Neural progenitor cell (in vitro differentiated cells): ENCODE measurements at regions not wholly inside any gene's neighbourhood (a gene's known extent, or its start where the extent isn't known, plus 50 kb on each side); places are given as distances from the start of the nearest gene placed in this dataset.
"Not testable (repeated sequence)": the region's sequence is repeated elsewhere in the genome, so short reads cannot be mapped to it uniquely, and the experiment has no call there.

Source experiments
- DNase-seq: peaks from one replicate; pipeline ENCODE4 v3.0.0-alpha.2; 2016; ENCODE audit warnings: low spot score
- H2AFZ ChIP-seq: fragments of 200-600 bp; sonication (generic); replicated peaks from 2 replicates; pipeline ENCODE4 v1.6.1; 2016; ENCODE audit warnings: antibody characterized with exemption
- H3F3A ChIP-seq: fragments of 200-600 bp; sonication (generic); 2 replicates; pipeline ENCODE4 v1.6.1; 2016; ENCODE audit warnings: antibody characterized with exemption, low read depth
- H3K27ac ChIP-seq: fragments of 200-600 bp; sonication (generic); 2 replicates; pipeline ENCODE4 v1.5.1; 2016; ENCODE audit warnings: mild to moderate bottlenecking
- H3K27me3 ChIP-seq: fragments of 200-600 bp; sonication (generic); 2 replicates; pipeline ENCODE4 v1.6.1; 2016; ENCODE audit warnings: mild to moderate bottlenecking, moderate library complexity
- H3K36me3 ChIP-seq: fragments of 200-600 bp; sonication (generic); 2 replicates; pipeline ENCODE4 v1.5.1; 2016
- H3K4me1 ChIP-seq: fragments of 200-600 bp; sonication (generic); 2 replicates; pipeline ENCODE4 v1.6.1; 2016; ENCODE audit warnings: mixed run types
- H3K4me2 ChIP-seq: fragments of 200-600 bp; sonication (generic); 2 replicates; pipeline ENCODE4 v1.6.1; 2016
- H3K4me3 ChIP-seq: fragments of 200-600 bp; sonication (generic); 2 replicates; pipeline ENCODE4 v1.5.1; 2016
- H3K79me2 ChIP-seq: fragments of 200-600 bp; sonication (generic); 2 replicates; pipeline ENCODE4 v1.6.1; 2016; ENCODE audit warnings: low read depth
- H3K9ac ChIP-seq: fragments of 200-600 bp; sonication (generic); 2 replicates; pipeline ENCODE4 v1.6.1; 2016
- H3K9me3 ChIP-seq: fragments of 200-600 bp; sonication (generic); 2 replicates; pipeline ENCODE4 v1.5.1; 2016; ENCODE audit warnings: low read depth
- H4K20me1 ChIP-seq: fragments of 200-600 bp; sonication (generic); 2 replicates; pipeline ENCODE4 v1.6.1; 2016; ENCODE audit warnings: low read depth
- H3K27ac Mint-ChIP-seq: 3 replicates; pipeline ENCODE4 v1.8.0; 2021; ENCODE audit warnings: mixed read lengths
- H3K27me3 Mint-ChIP-seq: 2 replicates; pipeline ENCODE4 v1.8.0; 2022; ENCODE audit warnings: low read depth, mild to moderate bottlenecking, inconsistent platforms, moderate library complexity, mixed read lengths; ENCODE audit not compliant: insufficient read depth
- H3K36me3 Mint-ChIP-seq: 3 replicates; pipeline ENCODE4 v1.8.0; 2021; ENCODE audit warnings: mixed read lengths
- H3K4me1 Mint-ChIP-seq: 3 replicates; pipeline ENCODE4 v1.8.0; 2021; ENCODE audit warnings: mixed read lengths
- H3K4me3 Mint-ChIP-seq: 3 replicates; pipeline ENCODE4 v1.8.0; 2021; ENCODE audit warnings: mild to moderate bottlenecking, moderate library complexity, mixed read lengths
- H3K9me3 Mint-ChIP-seq: 3 replicates; pipeline ENCODE4 v1.8.0; 2020; ENCODE audit warnings: mixed read lengths
- EZH2 ChIP-seq: fragments of 200-600 bp; sonication (generic); IDR thresholded peaks from 2 replicates; pipeline ENCODE4 v1.6.1; 2017; ENCODE audit warnings: antibody characterized with exemption, mild to moderate bottlenecking, moderate library complexity
- EZH2phosphoT487 ChIP-seq: fragments of 200-600 bp; sonication (generic); IDR thresholded peaks from 2 replicates; pipeline ENCODE4 v1.6.1; 2017; ENCODE audit warnings: antibody characterized with exemption
- TF ChIP-seq, protein P1 (sequence below): fragments of 200-600 bp; sonication (generic); IDR thresholded peaks from 2 replicates; pipeline ENCODE4 v1.5.1; 2017; ENCODE audit warnings: antibody characterized with exemption, mild to moderate bottlenecking

GRCh38 chr2:19099181-19099580 is 259.2 kb downstream of the OSR1 start:
- H3K4me3 ChIP-seq, result no peak overlapping the region
- TF ChIP-seq, protein P1, sequence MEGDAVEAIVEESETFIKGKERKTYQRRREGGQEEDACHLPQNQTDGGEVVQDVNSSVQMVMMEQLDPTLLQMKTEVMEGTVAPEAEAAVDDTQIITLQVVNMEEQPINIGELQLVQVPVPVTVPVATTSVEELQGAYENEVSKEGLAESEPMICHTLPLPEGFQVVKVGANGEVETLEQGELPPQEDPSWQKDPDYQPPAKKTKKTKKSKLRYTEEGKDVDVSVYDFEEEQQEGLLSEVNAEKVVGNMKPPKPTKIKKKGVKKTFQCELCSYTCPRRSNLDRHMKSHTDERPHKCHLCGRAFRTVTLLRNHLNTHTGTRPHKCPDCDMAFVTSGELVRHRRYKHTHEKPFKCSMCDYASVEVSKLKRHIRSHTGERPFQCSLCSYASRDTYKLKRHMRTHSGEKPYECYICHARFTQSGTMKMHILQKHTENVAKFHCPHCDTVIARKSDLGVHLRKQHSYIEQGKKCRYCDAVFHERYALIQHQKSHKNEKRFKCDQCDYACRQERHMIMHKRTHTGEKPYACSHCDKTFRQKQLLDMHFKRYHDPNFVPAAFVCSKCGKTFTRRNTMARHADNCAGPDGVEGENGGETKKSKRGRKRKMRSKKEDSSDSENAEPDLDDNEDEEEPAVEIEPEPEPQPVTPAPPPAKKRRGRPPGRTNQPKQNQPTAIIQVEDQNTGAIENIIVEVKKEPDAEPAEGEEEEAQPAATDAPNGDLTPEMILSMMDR, result no peak
- TF ChIP-seq EZH2phosphoT487 (no peak), EZH2 (no peak)
- H2AFZ ChIP-seq, result no peak overlapping the region

DNA sequence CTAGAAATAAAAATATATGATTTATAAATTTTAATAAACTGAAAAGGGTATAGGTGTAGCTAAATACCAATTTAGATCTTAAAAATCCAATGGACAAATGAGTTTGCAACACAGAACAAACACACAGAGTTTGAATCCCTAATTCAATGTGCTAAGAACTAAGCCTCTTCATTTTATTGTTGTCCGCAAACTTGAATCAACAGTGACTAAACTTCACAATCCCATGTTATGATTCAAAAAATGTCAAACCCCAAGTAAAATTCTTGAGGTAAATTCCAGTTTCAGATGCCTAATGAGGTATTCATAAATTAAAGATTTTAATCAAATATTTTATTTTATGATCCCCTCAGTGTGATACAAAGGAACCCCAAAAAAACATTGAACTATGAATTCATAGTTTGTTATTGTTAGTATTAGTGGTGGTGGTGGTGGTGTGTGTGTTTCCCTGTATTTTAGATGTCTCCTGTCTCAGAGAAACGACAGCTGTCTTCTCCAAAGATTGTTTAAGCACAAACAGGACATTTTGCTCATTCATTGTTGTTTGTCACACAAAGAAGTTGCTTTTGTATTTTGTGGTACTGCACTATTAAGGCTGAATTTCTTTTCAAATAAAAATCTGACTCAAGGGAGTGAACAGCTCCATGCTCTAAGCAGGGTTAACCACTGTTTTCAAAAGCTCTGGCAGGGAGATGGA is 259.8 kb downstream of the OSR1 start:
- no peak for DNase-seq
- Histone ChIP-seq H3F3A (no peaks in the 10 kb centered on the region), H3K27me3 (no peaks in the 10 kb centered on the region), H3K9ac (no peak overlapping the region), H4K20me1 (no peaks in the 10 kb centered on the region), H3K9me3 (no peaks in the 10 kb centered on the region), H3K4me3 (no peak overlapping the region), H3K36me3 (no peaks in the 10 kb centered on the region), H2AFZ (no peak overlapping the region), H3K4me2 (no peak overlapping the region), H3K79me2 (no peaks in the 10 kb centered on the region), H3K27ac (no peak overlapping the region), H3K4me1 (peaks cover 1% of the 10 kb centered on the region)
- no peaks in the 10 kb centered on the region for H3K9me3 Mint-ChIP-seq
- H3K27ac Mint-ChIP-seq, result no peak overlapping the region
- H3K4me1 Mint-ChIP-seq, result no peaks in the 10 kb centered on the region
- TF ChIP-seq, protein P1, result no peak
- TF ChIP-seq EZH2 (no peak), EZH2phosphoT487 (no peak)
- no peak overlapping the region for H3K4me3 Mint-ChIP-seq
- H3K36me3 Mint-ChIP-seq, result no peaks in the 10 kb centered on the region
- H3K27me3 Mint-ChIP-seq, result peaks cover 2% of the 10 kb centered on the region

More at GRCh38 chr2:19099181-19099580, 259.2 kb downstream of the OSR1 start:
- no peaks in the 10 kb centered on the region for H3K36me3 Mint-ChIP-seq
- no peak for DNase-seq
- no peaks in the 10 kb centered on the region for H4K20me1 ChIP-seq
- H3K27me3 Mint-ChIP-seq, result peaks cover 2% of the 10 kb centered on the region
- no peak overlapping the region for H3K4me2 ChIP-seq
- no peaks in the 10 kb centered on the region for H3K4me1 ChIP-seq
- H3F3A ChIP-seq, result no peaks in the 10 kb centered on the region
- H3K9me3 ChIP-seq, result no peaks in the 10 kb centered on the region
- H3K79me2 ChIP-seq, result no peaks in the 10 kb centered on the region
- no peak overlapping the region for H3K27ac Mint-ChIP-seq
- no peaks in the 10 kb centered on the region for H3K9me3 Mint-ChIP-seq
- no peaks in the 10 kb centered on the region for H3K27me3 ChIP-seq
- H3K4me1 Mint-ChIP-seq, result no peaks in the 10 kb centered on the region
- no peaks in the 10 kb centered on the region for H3K36me3 ChIP-seq
- no peak overlapping the region for H3K4me3 Mint-ChIP-seq
- H3K9ac ChIP-seq, result no peak overlapping the region
- no peak overlapping the region for H3K27ac ChIP-seq

GRCh38 chr2:19089476-19089875 is 268.9 kb downstream of the OSR1 start:
- peaks cover 44% of the 10 kb centered on the region for H3K4me1 ChIP-seq
- not testable (repeated sequence) for H3K79me2 ChIP-seq, H3K36me3 Mint-ChIP-seq, H3K9ac ChIP-seq, H3K4me3 Mint-ChIP-seq, H3K4me3 ChIP-seq, H3K27ac Mint-ChIP-seq, H3K9me3 ChIP-seq, H2AFZ ChIP-seq, H3K27me3 Mint-ChIP-seq, H3K27ac ChIP-seq, H3K27me3 ChIP-seq, H3K36me3 ChIP-seq, H4K20me1 ChIP-seq, H3K9me3 Mint-ChIP-seq
- peaks cover 12% of the 10 kb centered on the region for H3K4me1 Mint-ChIP-seq
- DNase-seq, result peak; percentile 56
- peak overlapping the region; percentile 55 for H3K4me2 ChIP-seq
- H3F3A ChIP-seq, result peaks cover 27% of the 10 kb centered on the region

GRCh38 chr2:19086231-19086651 is 272.2 kb downstream of the OSR1 start:
- Mint-ChIP-seq H3K27me3 (no peaks in the 10 kb centered on the region), H3K4me1 (peaks cover 13% of the 10 kb centered on the region), H3K4me3 (no peak overlapping the region), H3K9me3 (peaks cover 4% of the 10 kb centered on the region), H3K36me3 (no peaks in the 10 kb centered on the region), H3K27ac (no peak overlapping the region)
- TF ChIP-seq, protein P1, result no peak
- no peak for TF ChIP-seq EZH2phosphoT487
- TF ChIP-seq EZH2, result no peak
- no peak overlapping the region for H3K4me3 ChIP-seq
- H3K79me2 ChIP-seq, result no peaks in the 10 kb centered on the region
- H3K9me3 ChIP-seq, result no peaks in the 10 kb centered on the region
- peak; percentile 33 for DNase-seq
- H4K20me1 ChIP-seq, result no peaks in the 10 kb centered on the region
- H3F3A ChIP-seq, result peaks cover 23% of the 10 kb centered on the region
- H3K9ac ChIP-seq, result no peak overlapping the region
- H3K36me3 ChIP-seq, result no peaks in the 10 kb centered on the region
- H3K27ac ChIP-seq, result peak overlapping the region; percentile 82
- H3K4me1 ChIP-seq, result peaks cover 33% of the 10 kb centered on the region
- H3K27me3 ChIP-seq, result no peaks in the 10 kb centered on the region
- H3K4me2 ChIP-seq, result peak overlapping the region; percentile 53
- H2AFZ ChIP-seq, result peak overlapping the region; percentile 58
